IMR-90 (cell line): ENCODE measurements at regions not wholly inside any gene's neighbourhood (a gene's known extent, or its start where the extent isn't known, plus 50 kb on each side); places are given as distances from the start of the nearest gene placed in this dataset.
A peak's percentile ranks its signal among the peaks of the same experiment; 100 is the strongest.

Source experiments
- ATAC-seq: fragments of 200-7000 bp; cut with Tn5 transposase; 2 replicates; pipeline ENCODE4 v1.9.1; 2020; ENCODE audit warnings: low read depth, mild to moderate bottlenecking, moderate library complexity
- BruUV-seq: library from RNA; stranded (reverse); fragments of 400-500 nt; replicated peaks from 2 replicates; lab custom pipeline; 2021; lab: Mats Ljungman, UMichigan
- CTCF ChIA-PET: fragments of 300-600 bp; formaldehyde crosslinking; extraction: SDS; loops from one replicate; lab custom pipeline; 2021; ENCODE audit warnings: antibody characterized with exemption; lab: Yijun Ruan, JAX
- POLR2A ChIA-PET: fragments of 300-600 bp; sonication (Branson Sonifier 250); formaldehyde crosslinking; loops from one replicate; lab custom pipeline; 2022; ENCODE audit warnings: antibody characterized with exemption; ENCODE audit not compliant: unreplicated experiment; lab: Charles Lee
- DNase-seq: peaks from one replicate; pipeline ENCODE4 v3.0.0; 2013
- H2AFZ ChIP-seq: replicated peaks from 2 replicates; pipeline ENCODE3; 2013; ENCODE audit warnings: low read length, mild to moderate bottlenecking; ENCODE audit not compliant: poor library complexity
- H2AK5ac ChIP-seq: 2 replicates; pipeline ENCODE4 v1.6.1; 2013; ENCODE audit warnings: low read depth, low read length, inconsistent platforms
- H2AK9ac ChIP-seq: replicated peaks from 2 replicates; pipeline ENCODE3; 2013; ENCODE audit warnings: mild to moderate bottlenecking, low read depth, low read length, moderate library complexity; ENCODE audit not compliant: poor library complexity
- H2BK120ac ChIP-seq: 2 replicates; pipeline ENCODE4 v1.6.1; 2013; ENCODE audit warnings: low read depth, low read length, inconsistent platforms
- H2BK15ac ChIP-seq: 3 replicates; pipeline ENCODE4 v1.6.1; 2013; ENCODE audit warnings: low read depth, low read length, inconsistent platforms
- H2BK20ac ChIP-seq: 2 replicates; pipeline ENCODE4 v1.6.1; 2013; ENCODE audit warnings: low read depth, mild to moderate bottlenecking, inconsistent platforms, low read length, moderate library complexity
- H2BK5ac ChIP-seq: 2 replicates; pipeline ENCODE4 v1.6.1; 2013; ENCODE audit warnings: mild to moderate bottlenecking, low read depth, low read length, inconsistent platforms; ENCODE audit not compliant: poor library complexity, severe bottlenecking
- H3K14ac ChIP-seq: replicated peaks from 2 replicates; pipeline ENCODE4 v1.6.1; 2013; ENCODE audit warnings: low read depth, low read length, inconsistent platforms
- H3K18ac ChIP-seq: 2 replicates; pipeline ENCODE4 v1.6.1; 2013; ENCODE audit warnings: low read depth, low read length, control low read depth
- H3K23ac ChIP-seq: 2 replicates; pipeline ENCODE4 v1.6.1; 2013; ENCODE audit warnings: low read depth, low read length, inconsistent platforms
- H3K27ac ChIP-seq: 2 replicates; pipeline ENCODE4 v1.5.1; 2013; ENCODE audit warnings: mild to moderate bottlenecking, control low read depth, low read length; ENCODE audit not compliant: insufficient read depth
- H3K27me3 ChIP-seq: 2 replicates; pipeline ENCODE4 v1.6.1; 2013; ENCODE audit warnings: low read length; ENCODE audit not compliant: control insufficient read depth, insufficient read depth
- H3K36me3 ChIP-seq: 2 replicates; pipeline ENCODE4 v1.6.1; 2013; ENCODE audit warnings: low read length, mixed read lengths; ENCODE audit not compliant: control insufficient read depth, insufficient read depth
- H3K4ac ChIP-seq: 2 replicates; pipeline ENCODE4 v1.6.1; 2013; ENCODE audit warnings: low read depth, low read length, inconsistent platforms
- H3K4me1 ChIP-seq: 2 replicates; pipeline ENCODE4 v1.6.1; 2013; ENCODE audit warnings: low read length, mixed read lengths; ENCODE audit not compliant: control insufficient read depth, insufficient read depth
- H3K4me2 ChIP-seq: 2 replicates; pipeline ENCODE4 v1.6.1; 2013; ENCODE audit warnings: low read depth, mild to moderate bottlenecking, control low read depth, low read length, moderate library complexity
- H3K4me3 ChIP-seq: 2 replicates; pipeline ENCODE4 v1.5.1; 2013; ENCODE audit warnings: low read depth, mild to moderate bottlenecking, control low read depth, low read length, moderate library complexity; ENCODE audit not compliant: insufficient read depth
- H3K56ac ChIP-seq: 2 replicates; pipeline ENCODE4 v1.6.1; 2013; ENCODE audit warnings: low read length, inconsistent platforms; ENCODE audit not compliant: insufficient read depth; ENCODE audit errors: extremely low read depth
- H3K79me1 ChIP-seq, 2 experiments: 2 replicates each; pipeline ENCODE4 v1.6.1; 2013; ENCODE audit warnings: low read length in 2 of 2, inconsistent platforms in 1 of 2, low read depth in 1 of 2
- H3K9ac ChIP-seq: 2 replicates; pipeline ENCODE4 v1.6.1; 2013; ENCODE audit warnings: low read depth, low read length, control low read depth
- H3K9me1 ChIP-seq: 2 replicates; pipeline ENCODE4 v1.6.1; 2013; ENCODE audit warnings: low read length, inconsistent platforms; ENCODE audit not compliant: insufficient read depth
- H3K9me3 ChIP-seq: 2 replicates; pipeline ENCODE4 v1.6.1; 2013; ENCODE audit warnings: low read length; ENCODE audit not compliant: control insufficient read depth, insufficient read depth
- H4K20me1 ChIP-seq: 2 replicates; pipeline ENCODE4 v1.6.1; 2013; ENCODE audit warnings: low read length, inconsistent platforms; ENCODE audit not compliant: insufficient read depth
- H4K5ac ChIP-seq: 2 replicates; pipeline ENCODE4 v1.6.1; 2013; ENCODE audit warnings: mild to moderate bottlenecking, low read depth, low read length, control low read depth
- H4K8ac ChIP-seq, 2 experiments: 2 replicates each; pipeline ENCODE4 v1.6.1; 2013; ENCODE audit warnings: low read depth in 2 of 2, low read length in 2 of 2, control low read depth in 1 of 2, inconsistent platforms in 1 of 2
- H4K91ac ChIP-seq: 2 replicates; pipeline ENCODE4 v1.6.1; 2013; ENCODE audit warnings: low read depth, low read length, inconsistent platforms; ENCODE audit not compliant: insufficient read depth
- BHLHE40 ChIP-seq: fragments of 150-350 bp; IDR thresholded peaks from 2 replicates; pipeline ENCODE4 v1.6.1; 2016; ENCODE audit warnings: mild to moderate bottlenecking, low read depth, low read length
- CEBPB ChIP-seq: IDR thresholded peaks from 2 replicates; pipeline ENCODE4 v1.6.1; 2012; ENCODE audit warnings: low read depth, low read length, improper control_type of control experiment
- CHD1 ChIP-seq: IDR thresholded peaks from 2 replicates; pipeline ENCODE4 v1.6.1; 2012; ENCODE audit warnings: low read depth, low read length, improper control_type of control experiment
- CTCF ChIP-seq: conservative IDR thresholded peaks from 2 replicates; pipeline ENCODE4 v1.5.1; 2012; ENCODE audit warnings: mild to moderate bottlenecking, low read depth, low read length, improper control_type of control experiment
- ELK1 ChIP-seq: fragments of 150-350 bp; IDR thresholded peaks from 2 replicates; pipeline ENCODE4 v1.6.1; 2016; ENCODE audit warnings: low read depth, mild to moderate bottlenecking, low read length, moderate library complexity, borderline replicate concordance
- FOS ChIP-seq: fragments of 150-350 bp; IDR thresholded peaks from 2 replicates; pipeline ENCODE4 v1.6.1; 2016; ENCODE audit warnings: low read depth, low read length
- MAFK ChIP-seq: IDR thresholded peaks from 2 replicates; pipeline ENCODE4 v1.6.1; 2012; ENCODE audit warnings: low read depth, low read length, improper control_type of control experiment
- MAZ ChIP-seq: IDR thresholded peaks from 2 replicates; pipeline ENCODE4 v1.6.1; 2012; ENCODE audit warnings: low read depth, mild to moderate bottlenecking, low read length, improper control_type of control experiment, moderate library complexity, borderline replicate concordance
- MXI1 ChIP-seq: IDR thresholded peaks from 2 replicates; pipeline ENCODE4 v1.6.1; 2012; ENCODE audit warnings: low read depth, mild to moderate bottlenecking, low read length, moderate library complexity, borderline replicate concordance
- NFE2L2 ChIP-seq: fragments of 150-350 bp; IDR thresholded peaks from 2 replicates; pipeline ENCODE4 v1.6.1; 2016; ENCODE audit warnings: low read depth, mild to moderate bottlenecking, low read length
- POLR2A ChIP-seq: IDR thresholded peaks from 2 replicates; pipeline ENCODE4 v1.6.1; 2012; ENCODE audit warnings: mild to moderate bottlenecking, low read depth, low read length
- RAD21 ChIP-seq: IDR thresholded peaks from 2 replicates; pipeline ENCODE4 v1.6.1; 2012; ENCODE audit warnings: low read length, improper control_type of control experiment
- RCOR1 ChIP-seq: IDR thresholded peaks from 2 replicates; pipeline ENCODE4 v1.6.1; 2012; ENCODE audit warnings: mild to moderate bottlenecking, low read length, improper control_type of control experiment; ENCODE audit not compliant: insufficient replicate concordance
- RFX5 ChIP-seq: IDR thresholded peaks from 2 replicates; pipeline ENCODE4 v1.8.0; 2012; ENCODE audit warnings: low read depth, mild to moderate bottlenecking, low read length, moderate library complexity
- SMC3 ChIP-seq: fragments of 150-350 bp; IDR thresholded peaks from 2 replicates; pipeline ENCODE4 v1.6.1; 2016; ENCODE audit warnings: low read depth, mild to moderate bottlenecking, antibody characterized with exemption, low read length, moderate library complexity
- USF2 ChIP-seq: fragments of 150-350 bp; IDR thresholded peaks from 2 replicates; pipeline ENCODE4 v1.6.1; 2017; ENCODE audit warnings: mild to moderate bottlenecking, antibody characterized with exemption, low read length, low read depth
- WGBS, 2 experiments: methylation state at CpG; one replicate each; pipeline versions ENCODE4 v1.1.5 to v1.1.7; 2013; ENCODE audit warnings: missing lambda C conversion rate in 2 of 2; ENCODE audit not compliant: insufficient read length in 1 of 2; ENCODE audit errors: extremely low coverage in 2 of 2; 5-methylcytosine and 5-hydroxymethylcytosine counted together
- dilution Hi-C: fragments of 300-500 bp; cut with HindIII; formaldehyde crosslinking; loops from one replicate; pipeline ENCODE4 v1.14.3; 2018; ENCODE audit warnings: low sequenced_read_pairs; ENCODE audit not compliant: unreplicated experiment
- in situ Hi-C: fragments of 300-500 bp; cut with MboI; formaldehyde crosslinking; loops from 3 replicates; pipeline ENCODE4 v1.14.3; 2019; ENCODE audit warnings: low sequenced_read_pairs, inconsistent platforms, mixed read lengths
- intact Hi-C: fragments of 100-400 bp; cut with micrococcal nuclease; formaldehyde crosslinking; loops from 2 replicates; pipeline ENCODE4 v1.10.0; 2022

GRCh38 chr16:79786389-79786788, 185.9 kb upstream of the MAF start:
- H3K9ac ChIP-seq: no peak overlapping the region
- no peaks in the 10 kb centered on the region for H3K79me1 ChIP-seq
- TF ChIP-seq NFE2L2 (no peak), FOS (no peak), CEBPB (no peak), POLR2A (no peak), SMC3 (no peak), RAD21 (no peak), MAFK (no peak), USF2 (no peak), RFX5 (no peak), MAZ (no peak), MXI1 (no peak), CTCF (no peak), BHLHE40 (no peak), CHD1 (no peak), ELK1 (no peak), RCOR1 (no peak)
- H3K18ac ChIP-seq: no peak overlapping the region
- no peak overlapping the region for H3K56ac ChIP-seq
- no peak overlapping the region for H2BK20ac ChIP-seq
- WGBS, 2 experiments: 64% methylated on average over 3 of the region's 3 CpGs; no CpG with 5 or more reads in 1 of the 2 experiments
- H3K23ac ChIP-seq: no peak overlapping the region
- H4K8ac ChIP-seq: no peak overlapping the region
- in situ Hi-C loops: no loop called here
- BruUV-seq: no TSS peak
- no peaks in the 10 kb centered on the region for H3K9me1 ChIP-seq
- H3K4ac ChIP-seq: no peak overlapping the region
- H3K4me3 ChIP-seq: no peak overlapping the region
- CTCF ChIA-PET: no interaction called here
- H2BK120ac ChIP-seq: no peak overlapping the region
- H4K91ac ChIP-seq: no peak overlapping the region
- intact Hi-C loops: no loop called here
- POLR2A ChIA-PET: no interaction called here
- H2BK15ac ChIP-seq: no peak overlapping the region
- DNase-seq (no peak), ATAC-seq (no peak)
- no peaks in the 10 kb centered on the region for H3K27me3 ChIP-seq
- no peak overlapping the region for H3K4me2 ChIP-seq
- no peak overlapping the region for H3K27ac ChIP-seq
- no peak overlapping the region for H3K14ac ChIP-seq
- dilution Hi-C loops: no loop called here
- no peaks in the 10 kb centered on the region for H4K20me1 ChIP-seq
- no peak overlapping the region for H2AFZ ChIP-seq
- H2AK5ac ChIP-seq: no peak overlapping the region
- H2BK5ac ChIP-seq: peak overlapping the region; percentile 50
- no peak overlapping the region for H2AK9ac ChIP-seq
- no peaks in the 10 kb centered on the region for H3K4me1 ChIP-seq
- peaks cover 4% of the 10 kb centered on the region for H3K9me3 ChIP-seq
- no peak overlapping the region for H4K5ac ChIP-seq
- H3K36me3 ChIP-seq: no peaks in the 10 kb centered on the region
